Neural progenitor cell (in vitro differentiated cells): ENCODE measurements at regions not wholly inside any gene's neighbourhood (a gene's known extent, or its start where the extent isn't known, plus 50 kb on each side); places are given as distances from the start of the nearest gene placed in this dataset.
A peak's percentile ranks its signal among the peaks of the same experiment; 100 is the strongest.

Experiments used
- DNase-seq: peaks from one replicate; pipeline ENCODE4 v3.0.0-alpha.2; 2016; ENCODE audit warnings: low spot score
- H2AFZ ChIP-seq: fragments of 200-600 bp; sonication (generic); replicated peaks from 2 replicates; pipeline ENCODE4 v1.6.1; 2016; ENCODE audit warnings: antibody characterized with exemption
- H3F3A ChIP-seq: fragments of 200-600 bp; sonication (generic); 2 replicates; pipeline ENCODE4 v1.6.1; 2016; ENCODE audit warnings: antibody characterized with exemption, low read depth
- H3K27ac ChIP-seq: fragments of 200-600 bp; sonication (generic); 2 replicates; pipeline ENCODE4 v1.5.1; 2016; ENCODE audit warnings: mild to moderate bottlenecking
- H3K27me3 ChIP-seq: fragments of 200-600 bp; sonication (generic); 2 replicates; pipeline ENCODE4 v1.6.1; 2016; ENCODE audit warnings: mild to moderate bottlenecking, moderate library complexity
- H3K36me3 ChIP-seq: fragments of 200-600 bp; sonication (generic); 2 replicates; pipeline ENCODE4 v1.5.1; 2016
- H3K4me1 ChIP-seq: fragments of 200-600 bp; sonication (generic); 2 replicates; pipeline ENCODE4 v1.6.1; 2016; ENCODE audit warnings: mixed run types
- H3K4me2 ChIP-seq: fragments of 200-600 bp; sonication (generic); 2 replicates; pipeline ENCODE4 v1.6.1; 2016
- H3K4me3 ChIP-seq: fragments of 200-600 bp; sonication (generic); 2 replicates; pipeline ENCODE4 v1.5.1; 2016
- H3K79me2 ChIP-seq: fragments of 200-600 bp; sonication (generic); 2 replicates; pipeline ENCODE4 v1.6.1; 2016; ENCODE audit warnings: low read depth
- H3K9ac ChIP-seq: fragments of 200-600 bp; sonication (generic); 2 replicates; pipeline ENCODE4 v1.6.1; 2016
- H3K9me3 ChIP-seq: fragments of 200-600 bp; sonication (generic); 2 replicates; pipeline ENCODE4 v1.5.1; 2016; ENCODE audit warnings: low read depth
- H4K20me1 ChIP-seq: fragments of 200-600 bp; sonication (generic); 2 replicates; pipeline ENCODE4 v1.6.1; 2016; ENCODE audit warnings: low read depth
- H3K27ac Mint-ChIP-seq: 3 replicates; pipeline ENCODE4 v1.8.0; 2021; ENCODE audit warnings: mixed read lengths
- H3K27me3 Mint-ChIP-seq: 2 replicates; pipeline ENCODE4 v1.8.0; 2022; ENCODE audit warnings: low read depth, mild to moderate bottlenecking, inconsistent platforms, moderate library complexity, mixed read lengths; ENCODE audit not compliant: insufficient read depth
- H3K36me3 Mint-ChIP-seq: 3 replicates; pipeline ENCODE4 v1.8.0; 2021; ENCODE audit warnings: mixed read lengths
- H3K4me1 Mint-ChIP-seq: 3 replicates; pipeline ENCODE4 v1.8.0; 2021; ENCODE audit warnings: mixed read lengths
- H3K4me3 Mint-ChIP-seq: 3 replicates; pipeline ENCODE4 v1.8.0; 2021; ENCODE audit warnings: mild to moderate bottlenecking, moderate library complexity, mixed read lengths
- H3K9me3 Mint-ChIP-seq: 3 replicates; pipeline ENCODE4 v1.8.0; 2020; ENCODE audit warnings: mixed read lengths
- CTCF ChIP-seq: fragments of 200-600 bp; sonication (generic); IDR thresholded peaks from 2 replicates; pipeline ENCODE4 v1.5.1; 2017; ENCODE audit warnings: antibody characterized with exemption, mild to moderate bottlenecking
- EZH2 ChIP-seq: fragments of 200-600 bp; sonication (generic); IDR thresholded peaks from 2 replicates; pipeline ENCODE4 v1.6.1; 2017; ENCODE audit warnings: antibody characterized with exemption, mild to moderate bottlenecking, moderate library complexity
- EZH2phosphoT487 ChIP-seq: fragments of 200-600 bp; sonication (generic); IDR thresholded peaks from 2 replicates; pipeline ENCODE4 v1.6.1; 2017; ENCODE audit warnings: antibody characterized with exemption

GRCh38 chr7:53743697-53744402 lies 708.4 kb downstream of the POM121L12 start:
- H3K36me3 Mint-ChIP-seq: no peaks in the 10 kb centered on the region
- no peaks in the 10 kb centered on the region for H4K20me1 ChIP-seq
- no peaks in the 10 kb centered on the region for H3K27me3 Mint-ChIP-seq
- no peaks in the 10 kb centered on the region for H3K9me3 Mint-ChIP-seq
- no peak for DNase-seq
- no peaks in the 10 kb centered on the region for H3K4me1 ChIP-seq
- no peaks in the 10 kb centered on the region for H3K27me3 ChIP-seq
- no peaks in the 10 kb centered on the region for H3K79me2 ChIP-seq
- H3F3A ChIP-seq: no peaks in the 10 kb centered on the region
- H3K4me1 Mint-ChIP-seq: no peaks in the 10 kb centered on the region
- H3K36me3 ChIP-seq: no peaks in the 10 kb centered on the region
- H3K9ac ChIP-seq: no peak overlapping the region
- H3K4me3 Mint-ChIP-seq: no peak overlapping the region
- H3K27ac Mint-ChIP-seq: no peak overlapping the region
- H3K9me3 ChIP-seq: no peaks in the 10 kb centered on the region
- no peak for TF ChIP-seq EZH2phosphoT487
- TF ChIP-seq CTCF: no peak
- TF ChIP-seq EZH2: no peak
- H3K4me3 ChIP-seq: no peak overlapping the region
- H3K27ac ChIP-seq: no peak overlapping the region
- H2AFZ ChIP-seq: peak overlapping the region; percentile 85
- no peak overlapping the region for H3K4me2 ChIP-seq

GRCh38 chr7:53744403-53744760 lies 708.9 kb downstream of the POM121L12 start:
- no peak for DNase-seq
- H3K36me3 Mint-ChIP-seq: no peaks in the 10 kb centered on the region

GRCh38 chr7:53756946-53757345 lies 721.5 kb downstream of the POM121L12 start:
- no peak overlapping the region for H3K27ac Mint-ChIP-seq
- no peaks in the 10 kb centered on the region for H3K9me3 ChIP-seq
- H3K4me3 Mint-ChIP-seq: no peak overlapping the region
- H3K27me3 ChIP-seq: no peaks in the 10 kb centered on the region
- H3K9ac ChIP-seq: no peak overlapping the region
- H2AFZ ChIP-seq: no peak overlapping the region
- no peak overlapping the region for H3K27ac ChIP-seq
- H3K4me1 ChIP-seq: no peaks in the 10 kb centered on the region
- H3F3A ChIP-seq: no peaks in the 10 kb centered on the region
- no peaks in the 10 kb centered on the region for H3K79me2 ChIP-seq
- H3K4me1 Mint-ChIP-seq: no peaks in the 10 kb centered on the region
- no peak for TF ChIP-seq EZH2phosphoT487
- no peak for TF ChIP-seq EZH2
- no peak for TF ChIP-seq CTCF
- H3K4me3 ChIP-seq: no peak overlapping the region
- no peak for DNase-seq
- no peaks in the 10 kb centered on the region for H3K36me3 ChIP-seq
- H4K20me1 ChIP-seq: no peaks in the 10 kb centered on the region
- H3K36me3 Mint-ChIP-seq: no peaks in the 10 kb centered on the region
- no peak overlapping the region for H3K4me2 ChIP-seq
- peaks cover 3% of the 10 kb centered on the region for H3K27me3 Mint-ChIP-seq
- H3K9me3 Mint-ChIP-seq: no peaks in the 10 kb centered on the region

More at GRCh38 chr7:53744403-53744760, 708.9 kb downstream of the POM121L12 start:
- Histone ChIP-seq H4K20me1 (no peaks in the 10 kb centered on the region), H3F3A (no peaks in the 10 kb centered on the region), H3K9me3 (no peaks in the 10 kb centered on the region), H3K27ac (no peak overlapping the region), H3K9ac (no peak overlapping the region), H3K4me2 (no peak overlapping the region), H3K4me1 (no peaks in the 10 kb centered on the region), H3K79me2 (no peaks in the 10 kb centered on the region), H2AFZ (peak overlapping the region; percentile 85), H3K27me3 (no peaks in the 10 kb centered on the region), H3K4me3 (no peak overlapping the region), H3K36me3 (no peaks in the 10 kb centered on the region)
- Mint-ChIP-seq H3K27ac (no peak overlapping the region), H3K4me1 (no peaks in the 10 kb centered on the region), H3K27me3 (no peaks in the 10 kb centered on the region), H3K4me3 (no peak overlapping the region), H3K9me3 (no peaks in the 10 kb centered on the region)
- TF ChIP-seq CTCF: no peak
- TF ChIP-seq EZH2phosphoT487: no peak
- TF ChIP-seq EZH2: no peak
